D721Med (cell line): ENCODE measurements at regions not wholly inside any gene's neighbourhood (a gene's known extent, or its start where the extent isn't known, plus 50 kb on each side); places are given as distances from the start of the nearest gene placed in this dataset.

Experiments used
- DNase-seq: peaks from one replicate; pipeline ENCODE4 v3.0.0; 2011; ENCODE audit warnings: low spot score; ENCODE audit not compliant: insufficient read length
- FAIRE-seq: peaks from 2 replicates; lab custom pipeline; 2011; peaks lifted over from hg19 to GRCh38; lab: Jason Lieb, UNC
- CTCF ChIP-seq: IDR thresholded peaks from 2 replicates; pipeline ENCODE4 v1.5.1; 2012; ENCODE audit warnings: mild to moderate bottlenecking, control low read depth; ENCODE audit not compliant: insufficient read depth; ENCODE audit errors: missing control alignments

GRCh38 chr16:58970775-58971174 lies 236.7 kb upstream of the GOT2 start:
- FAIRE-seq (no peak), DNase-seq (no peak)
- no peak for TF ChIP-seq CTCF

- no peak for TF ChIP-seq CTCF
- no peak for DNase-seq
- no peak for FAIRE-seq
These were observed 229.4 kb upstream of the GOT2 start for GRCh38 chr16:58963479-58963878.

GRCh38 chr16:58962811-58963210 lies 228.7 kb upstream of the GOT2 start:
- TF ChIP-seq CTCF: no peak
- FAIRE-seq (no peak), DNase-seq (no peak)

- no peak for DNase-seq
- FAIRE-seq: no peak
These were observed 226.4 kb upstream of the GOT2 start for GRCh38 chr16:58960484-58960883.

GRCh38 chr16:58960034-58960433 lies 225.9 kb upstream of the GOT2 start:
- no peak for TF ChIP-seq CTCF
- no peak for DNase-seq
- FAIRE-seq: no peak

More at GRCh38 chr16:58960484-58960883, 226.4 kb upstream of the GOT2 start:
- no peak for TF ChIP-seq CTCF

DNA sequence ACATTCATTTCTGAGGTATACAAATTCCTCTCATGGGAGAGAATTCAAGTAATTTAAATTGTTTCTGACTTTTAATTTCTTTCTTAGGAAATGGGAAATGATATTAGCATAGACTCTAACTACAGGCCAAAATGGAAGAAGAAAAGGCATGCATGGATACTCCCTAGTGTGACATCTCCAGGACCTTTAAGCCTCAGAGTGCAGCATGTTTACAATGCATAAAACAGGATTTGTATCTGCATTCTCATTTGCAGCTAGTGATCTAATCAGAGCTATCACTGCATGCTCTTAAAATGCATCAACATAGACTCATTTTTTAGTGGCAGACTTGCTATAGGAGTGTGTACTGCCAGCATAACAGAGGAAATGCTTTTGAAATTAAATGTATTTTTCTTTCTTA lies 224.6 kb upstream of the GOT2 start:
- no peak for DNase-seq
- FAIRE-seq: no peak
- no peak for TF ChIP-seq CTCF

GRCh38 chr16:58948244-58948643 lies 214.1 kb upstream of the GOT2 start:
- DNase-seq (no peak), FAIRE-seq (no peak)
- no peak for TF ChIP-seq CTCF
